ENCODE measurements at regions not wholly inside any gene's neighbourhood (a gene's known extent, or its start where the extent isn't known, plus 50 kb on each side); places are given as distances from the start of the nearest gene placed in this dataset.

DNA sequence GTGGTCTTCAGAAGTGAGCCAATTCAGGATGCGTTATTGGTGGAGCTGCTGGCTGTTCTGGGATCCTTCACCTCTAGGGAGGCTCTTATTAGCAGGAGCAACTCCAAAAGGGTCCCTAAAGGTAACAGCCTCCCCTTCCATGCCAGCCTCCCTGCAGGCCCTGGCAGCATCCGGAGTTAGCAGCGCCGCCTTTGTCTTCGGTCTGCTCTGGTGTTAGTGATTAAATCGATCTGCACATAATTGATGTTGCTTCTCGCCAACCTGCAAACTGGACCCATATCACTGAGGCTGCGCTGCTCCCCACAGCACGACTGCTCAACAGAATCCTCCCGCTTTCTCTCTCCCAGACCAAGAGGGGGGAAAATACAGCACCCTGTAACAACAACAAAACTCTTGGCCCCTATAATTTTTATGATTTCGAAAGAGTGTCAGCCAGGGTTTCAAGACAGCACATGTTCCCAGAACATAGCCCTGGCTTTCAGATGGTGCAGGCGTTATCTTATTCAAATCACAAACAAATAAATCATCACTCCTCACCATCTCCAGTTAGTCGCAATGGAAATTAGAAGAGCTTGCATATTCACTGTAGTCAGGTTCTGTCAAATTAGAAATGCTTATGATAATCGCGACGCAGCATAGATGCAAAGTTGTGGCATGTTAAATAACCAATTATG, 76.0 kb downstream of the IRX3 start:
- CTCF ChIA-PET = no interaction called here
- POLR2A ChIA-PET (ENCODE audit: unreplicated experiment) = no interaction called here

More for the DNA sequence above, 76.0 kb downstream of the IRX3 start:
- Histone ChIP-seq H2BK20ac (ENCODE audit: low read depth, low read length) (no peak overlapping the region), H4K20me1 (ENCODE audit: insufficient read depth, low read length) (no peaks in the 10 kb centered on the region), H3K9me3 (ENCODE audit: control insufficient read depth, insufficient read depth, low read length) (no peaks in the 10 kb centered on the region; the same call in 1 of the 2 replicates), H4K5ac (ENCODE audit: low read depth, low read length) (no peak overlapping the region), H3K4me1 (ENCODE audit: control insufficient read depth, insufficient read depth, low read length) (no peaks in the 10 kb centered on the region), H3K4ac (ENCODE audit: low read depth, low read length) (no peak overlapping the region), H3K23ac (ENCODE audit: low read depth, low read length) (no peak overlapping the region), H3K27me3 (ENCODE audit: control insufficient read depth, insufficient read depth, low read length) (peaks cover 25% of the 10 kb centered on the region), H4K8ac (ENCODE audit: low read depth in 2 of 2, low read length in 2 of 2) (no peak overlapping the region), H3K14ac (replicated peaks; ENCODE audit: low read depth, low read length) (no peak overlapping the region), H2AK5ac (ENCODE audit: low read depth, low read length) (no peak overlapping the region), H4K91ac (ENCODE audit: insufficient read depth, low read depth, low read length) (no peak overlapping the region), H3K79me1 (ENCODE audit: low read depth in 1 of 2, low read length in 2 of 2) (no peaks in the 10 kb centered on the region), H2BK5ac (ENCODE audit: low read depth, low read length, poor library complexity, severe bottlenecking) (no peak overlapping the region), H2BK120ac (ENCODE audit: low read depth, low read length) (no peak overlapping the region), H3K18ac (ENCODE audit: low read depth, low read length) (no peak overlapping the region), H3K9me1 (ENCODE audit: insufficient read depth, low read length) (no peaks in the 10 kb centered on the region), H3K4me3 (ENCODE audit: insufficient read depth, low read depth, low read length) (no peak overlapping the region), H2AK9ac (replicated peaks; ENCODE audit: low read depth, low read length, poor library complexity) (no peak overlapping the region), H2BK15ac (ENCODE audit: low read depth, low read length) (no peak overlapping the region), H3K27ac (ENCODE audit: insufficient read depth, low read length) (no peak overlapping the region), H3K56ac (ENCODE audit: extremely low read depth, insufficient read depth, low read length) (no peak overlapping the region), H3K36me3 (ENCODE audit: control insufficient read depth, insufficient read depth, low read length) (no peaks in the 10 kb centered on the region), H3K9ac (ENCODE audit: low read depth, low read length) (no peak overlapping the region), H2AFZ (replicated peaks; ENCODE audit: low read length, poor library complexity) (no peak overlapping the region), H3K4me2 (ENCODE audit: low read depth, low read length) (no peak overlapping the region)
- dilution Hi-C loops (cut with HindIII; ENCODE audit: low sequenced_read_pairs, unreplicated experiment) (no loop called here), intact Hi-C loops (cut with micrococcal nuclease) (no loop called here), in situ Hi-C loops (cut with MboI; ENCODE audit: low sequenced_read_pairs) (no loop called here)
- WGBS, 2 experiments (ENCODE audit: extremely low coverage in 2 of 2, insufficient read length in 1 of 2) = 86% methylated on average over 3 of the region's 16 CpGs; no CpG with 5 or more reads in 1 of the 2 experiments
- ATAC-seq (ENCODE audit: low read depth) (no peak), DNase-seq (no peak)
- BruUV-seq (replicated peaks) = no TSS peak
- no peak for TF ChIP-seq BHLHE40 (IDR thresholded peaks at IDR 0.05; ENCODE audit: low read depth, low read length)
- TF ChIP-seq FOS (IDR thresholded peaks at IDR 0.05; ENCODE audit: low read depth, low read length) = no peak
- TF ChIP-seq CHD1 (IDR thresholded peaks at IDR 0.05; ENCODE audit: low read depth, low read length) = no peak
- TF ChIP-seq RAD21 (IDR thresholded peaks at IDR 0.05; ENCODE audit: low read length) = no peak
- TF ChIP-seq MAFK (IDR thresholded peaks at IDR 0.05; ENCODE audit: low read depth, low read length) = no peak
- no peak for TF ChIP-seq RCOR1 (IDR thresholded peaks at IDR 0.05; ENCODE audit: insufficient replicate concordance, low read length)
- TF ChIP-seq POLR2A (IDR thresholded peaks at IDR 0.05; ENCODE audit: low read depth, low read length) = no peak
- TF ChIP-seq MAZ (IDR thresholded peaks at IDR 0.05; ENCODE audit: borderline replicate concordance, low read depth, low read length) = no peak
- no peak for TF ChIP-seq USF2 (IDR thresholded peaks at IDR 0.05; ENCODE audit: low read depth, low read length)
- TF ChIP-seq, protein P1, sequence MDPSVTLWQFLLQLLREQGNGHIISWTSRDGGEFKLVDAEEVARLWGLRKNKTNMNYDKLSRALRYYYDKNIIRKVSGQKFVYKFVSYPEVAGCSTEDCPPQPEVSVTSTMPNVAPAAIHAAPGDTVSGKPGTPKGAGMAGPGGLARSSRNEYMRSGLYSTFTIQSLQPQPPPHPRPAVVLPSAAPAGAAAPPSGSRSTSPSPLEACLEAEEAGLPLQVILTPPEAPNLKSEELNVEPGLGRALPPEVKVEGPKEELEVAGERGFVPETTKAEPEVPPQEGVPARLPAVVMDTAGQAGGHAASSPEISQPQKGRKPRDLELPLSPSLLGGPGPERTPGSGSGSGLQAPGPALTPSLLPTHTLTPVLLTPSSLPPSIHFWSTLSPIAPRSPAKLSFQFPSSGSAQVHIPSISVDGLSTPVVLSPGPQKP (IDR thresholded peaks at IDR 0.05; ENCODE audit: borderline replicate concordance, low read depth, low read length) = no peak
- TF ChIP-seq SMC3 (IDR thresholded peaks at IDR 0.05; ENCODE audit: low read depth, low read length) = no peak
